Activated T-cell treated with anti-CD3 and anti-CD28 coated beads, Interleukin-2, amount 50 U/mL, for 4 hours (primary cell): ENCODE measurements at regions not wholly inside any gene's neighbourhood (a gene's known extent, or its start where the extent isn't known, plus 50 kb on each side); places are given as distances from the start of the nearest gene placed in this dataset.

ENCODE experiments used
- ATAC-seq, 2 donors: fragments of 200-7000 bp; cut with Tn5 transposase; one replicate each; pipeline ENCODE4 v1.10.0; 2021
- DNase-seq: peaks from one replicate; pipeline ENCODE4 v3.0.0-alpha.2; 2020
- H3K27me3 Mint-ChIP-seq: one replicate; pipeline ENCODE4 v1.8.0; 2021; ENCODE audit warnings: low read depth, mixed read lengths
- H3K36me3 Mint-ChIP-seq: one replicate; pipeline ENCODE4 v1.8.0; 2022; ENCODE audit warnings: mixed read lengths; ENCODE audit not compliant: insufficient read depth
- H3K4me1 Mint-ChIP-seq: one replicate; pipeline ENCODE4 v1.8.0; 2021; ENCODE audit warnings: low read depth, mixed read lengths
- H3K4me3 Mint-ChIP-seq: one replicate; pipeline ENCODE4 v1.8.0; 2021; ENCODE audit warnings: mild to moderate bottlenecking, moderate library complexity, mixed read lengths
- H3K9me3 Mint-ChIP-seq: one replicate; pipeline ENCODE4 v1.8.0; 2021; ENCODE audit warnings: mixed read lengths

- Mint-ChIP-seq H3K27me3 (peaks cover 15% of the 10 kb centered on the region), H3K36me3 (no peaks in the 10 kb centered on the region), H3K4me3 (no peak overlapping the region), H3K9me3 (no peaks in the 10 kb centered on the region), H3K4me1 (no peaks in the 10 kb centered on the region)
- DNase-seq, result no peak
- ATAC-seq, result no peak
Observed at GRCh38 chr15:94081829-94082228, 149.5 kb upstream of the MCTP2 start.

GRCh38 chr15:94080989-94081605 is 150.3 kb upstream of the MCTP2 start:
- DNase-seq (no peak), ATAC-seq (no peak)
- Mint-ChIP-seq H3K36me3 (no peaks in the 10 kb centered on the region), H3K27me3 (peaks cover 14% of the 10 kb centered on the region), H3K9me3 (no peaks in the 10 kb centered on the region), H3K4me3 (no peak overlapping the region), H3K4me1 (no peaks in the 10 kb centered on the region)

GRCh38 chr15:94080416-94080815 is 150.9 kb upstream of the MCTP2 start:
- H3K9me3 Mint-ChIP-seq, result no peaks in the 10 kb centered on the region
- no peaks in the 10 kb centered on the region for H3K4me1 Mint-ChIP-seq
- DNase-seq (no peak), ATAC-seq (peak in 1 of 2 donors; percentile 32)
- H3K27me3 Mint-ChIP-seq, result peaks cover 13% of the 10 kb centered on the region
- no peaks in the 10 kb centered on the region for H3K36me3 Mint-ChIP-seq
- no peak overlapping the region for H3K4me3 Mint-ChIP-seq

GRCh38 chr15:94079968-94080367 is 151.4 kb upstream of the MCTP2 start:
- Mint-ChIP-seq H3K9me3 (no peaks in the 10 kb centered on the region), H3K4me1 (no peaks in the 10 kb centered on the region), H3K36me3 (no peaks in the 10 kb centered on the region), H3K27me3 (peaks cover 11% of the 10 kb centered on the region), H3K4me3 (no peak overlapping the region)
- ATAC-seq (no peak), DNase-seq (no peak)

- H3K4me3 Mint-ChIP-seq, result no peak overlapping the region
- no peaks in the 10 kb centered on the region for H3K36me3 Mint-ChIP-seq
- no peak for DNase-seq
- no peaks in the 10 kb centered on the region for H3K4me1 Mint-ChIP-seq
- no peak for ATAC-seq
- H3K27me3 Mint-ChIP-seq, result peaks cover 11% of the 10 kb centered on the region
- no peaks in the 10 kb centered on the region for H3K9me3 Mint-ChIP-seq
Observed at GRCh38 chr15:94079459-94079858, 151.9 kb upstream of the MCTP2 start.

GRCh38 chr15:94077938-94078337 is 153.4 kb upstream of the MCTP2 start:
- ATAC-seq (no peak), DNase-seq (no peak)
- Mint-ChIP-seq H3K27me3 (peaks cover 8% of the 10 kb centered on the region), H3K36me3 (no peaks in the 10 kb centered on the region), H3K4me3 (no peak overlapping the region), H3K4me1 (no peaks in the 10 kb centered on the region), H3K9me3 (no peaks in the 10 kb centered on the region)

GRCh38 chr15:94075349-94075748 is 156.0 kb upstream of the MCTP2 start:
- no peak for ATAC-seq

GRCh38 chr15:94070356-94071295 is 160.7 kb upstream of the MCTP2 start:
- no peak for DNase-seq
- no peak for ATAC-seq

More at GRCh38 chr15:94075349-94075748, 156.0 kb upstream of the MCTP2 start:
- Mint-ChIP-seq H3K4me3 (no peak overlapping the region), H3K27me3 (peaks cover 7% of the 10 kb centered on the region), H3K36me3 (no peaks in the 10 kb centered on the region), H3K4me1 (no peaks in the 10 kb centered on the region), H3K9me3 (no peaks in the 10 kb centered on the region)
- DNase-seq, result no peak

GRCh38 chr15:94069844-94070243 is 161.5 kb upstream of the MCTP2 start:
- DNase-seq (no peak), ATAC-seq (no peak)
- no peaks in the 10 kb centered on the region for H3K4me1 Mint-ChIP-seq
- H3K36me3 Mint-ChIP-seq, result no peaks in the 10 kb centered on the region
- no peak overlapping the region for H3K4me3 Mint-ChIP-seq
- H3K27me3 Mint-ChIP-seq, result peaks cover 7% of the 10 kb centered on the region
- no peaks in the 10 kb centered on the region for H3K9me3 Mint-ChIP-seq

More at GRCh38 chr15:94070356-94071295, 160.7 kb upstream of the MCTP2 start:
- Mint-ChIP-seq H3K36me3 (no peaks in the 10 kb centered on the region), H3K9me3 (no peaks in the 10 kb centered on the region), H3K4me1 (no peaks in the 10 kb centered on the region), H3K27me3 (peaks cover 7% of the 10 kb centered on the region), H3K4me3 (no peak overlapping the region)

- H3K9me3 Mint-ChIP-seq, result no peaks in the 10 kb centered on the region
- H3K36me3 Mint-ChIP-seq, result no peaks in the 10 kb centered on the region
- no peak overlapping the region for H3K4me3 Mint-ChIP-seq
- H3K27me3 Mint-ChIP-seq, result peaks cover 14% of the 10 kb centered on the region
- ATAC-seq (no peak), DNase-seq (no peak)
- H3K4me1 Mint-ChIP-seq, result no peaks in the 10 kb centered on the region
Observed at GRCh38 chr15:94066811-94067210, 164.6 kb upstream of the MCTP2 start.

- Mint-ChIP-seq H3K4me3 (no peak overlapping the region), H3K4me1 (no peaks in the 10 kb centered on the region), H3K27me3 (peaks cover 14% of the 10 kb centered on the region), H3K9me3 (no peaks in the 10 kb centered on the region), H3K36me3 (no peaks in the 10 kb centered on the region)
- DNase-seq, result no peak
- no peak for ATAC-seq
Observed at GRCh38 chr15:94066046-94066445, 165.3 kb upstream of the MCTP2 start.

- Mint-ChIP-seq H3K4me3 (no peak overlapping the region), H3K4me1 (no peaks in the 10 kb centered on the region), H3K9me3 (no peaks in the 10 kb centered on the region), H3K27me3 (peaks cover 8% of the 10 kb centered on the region), H3K36me3 (no peaks in the 10 kb centered on the region)
- ATAC-seq, result no peak
- DNase-seq, result no peak
Observed at GRCh38 chr15:94064676-94065313, 166.6 kb upstream of the MCTP2 start.

GRCh38 chr15:94061041-94061440 is 170.3 kb upstream of the MCTP2 start:
- H3K9me3 Mint-ChIP-seq, result no peaks in the 10 kb centered on the region
- H3K36me3 Mint-ChIP-seq, result no peaks in the 10 kb centered on the region
- no peak for ATAC-seq
- peaks cover 8% of the 10 kb centered on the region for H3K27me3 Mint-ChIP-seq
- DNase-seq, result no peak
- no peak overlapping the region for H3K4me3 Mint-ChIP-seq
- no peaks in the 10 kb centered on the region for H3K4me1 Mint-ChIP-seq

- no peaks in the 10 kb centered on the region for H3K9me3 Mint-ChIP-seq
- H3K4me3 Mint-ChIP-seq, result no peak overlapping the region
- no peak for ATAC-seq
- H3K4me1 Mint-ChIP-seq, result no peaks in the 10 kb centered on the region
- no peak for DNase-seq
- H3K36me3 Mint-ChIP-seq, result no peaks in the 10 kb centered on the region
- peaks cover 8% of the 10 kb centered on the region for H3K27me3 Mint-ChIP-seq
Observed at GRCh38 chr15:94059013-94059587, 172.3 kb upstream of the MCTP2 start.
